Panc1 (cell line): ENCODE measurements at regions not wholly inside any gene's neighbourhood (a gene's known extent, or its start where the extent isn't known, plus 50 kb on each side); places are given as distances from the start of the nearest gene placed in this dataset.

Experiments used
- CTCF ChIP-seq: fragments of 450-650 bp; IDR thresholded peaks from 2 replicates; pipeline ENCODE4 v1.5.1; 2017; ENCODE audit warnings: mild to moderate bottlenecking
- POLR2AphosphoS5 ChIP-seq: IDR thresholded peaks from 2 replicates; pipeline ENCODE4 v1.6.1; 2012; ENCODE audit warnings: mild to moderate bottlenecking, low read depth, low read length, moderate library complexity
- REST ChIP-seq, 2 experiments: IDR thresholded peaks; 2 replicates each; pipeline ENCODE4 v1.6.1; 2011 to 2012; ENCODE audit warnings: low read depth in 2 of 2, control low read depth in 1 of 2, low read length in 1 of 2, mild to moderate bottlenecking in 1 of 2, moderate library complexity in 1 of 2; ENCODE audit not compliant: insufficient read depth in 1 of 2

- TF ChIP-seq CTCF (no peak), POLR2AphosphoS5 (no peak), REST (IDR thresholded peaks at IDR 0.05; ENCODE audit: insufficient read depth in 1 of 2, low read depth in 2 of 2, low read length in 1 of 2) (no peak)
Observed at GRCh38 chr2:219713110-219713509, 85.7 kb downstream of the SLC4A3 start.
